SK-N-SH treated with all-trans-retinoic acid at 6 μM for 48 hours (cell line): ENCODE measurements at regions not wholly inside any gene's neighbourhood (a gene's known extent, or its start where the extent isn't known, plus 50 kb on each side); places are given as distances from the start of the nearest gene placed in this dataset.
"Not testable (repeated sequence)": the region's sequence is repeated elsewhere in the genome, so short reads cannot be mapped to it uniquely, and the experiment has no call there.

Experiments used
- ATAC-seq: fragments of 200-7000 bp; cut with Tn5 transposase; 3 replicates; pipeline ENCODE4 v1.9.1; 2020; ENCODE audit warnings: mild to moderate bottlenecking, moderate library complexity
- ARNTL ChIP-seq: fragments of 450-650 bp; formaldehyde crosslinking; IDR thresholded peaks from 2 replicates; pipeline ENCODE4 v1.5.0; 2020; ENCODE audit warnings: low read depth, mild to moderate bottlenecking, moderate library complexity, borderline replicate concordance
- BACH2 ChIP-seq: fragments of 250-450 bp; sonication (Bioruptor Pico); IDR thresholded peaks from 2 replicates; pipeline ENCODE4 v1.9.0; 2021; ENCODE audit warnings: mild to moderate bottlenecking, borderline replicate concordance
- CSDC2 ChIP-seq: fragments of 250-450 bp; sonication (Bioruptor Pico); IDR thresholded peaks from 2 replicates; pipeline ENCODE4 v1.5.0; 2020; ENCODE audit warnings: mild to moderate bottlenecking, moderate library complexity
- CSRNP3 ChIP-seq: fragments of 250-450 bp; sonication (Bioruptor Pico); IDR thresholded peaks from 2 replicates; pipeline ENCODE4 v1.5.1; 2021; ENCODE audit warnings: mild to moderate bottlenecking, moderate library complexity
- GLIS3 ChIP-seq: fragments of 250-450 bp; sonication (Bioruptor Pico); IDR thresholded peaks from 2 replicates; pipeline ENCODE4 v1.5.0; 2020; ENCODE audit warnings: mild to moderate bottlenecking, moderate library complexity
- ISL1 ChIP-seq: fragments of 250-450 bp; sonication (Bioruptor Pico); IDR thresholded peaks from 2 replicates; pipeline ENCODE4 v2.1.2; 2022; ENCODE audit warnings: mild to moderate bottlenecking, moderate library complexity
- PPARA ChIP-seq: fragments of 250-450 bp; sonication (Bioruptor Pico); IDR thresholded peaks from 2 replicates; pipeline ENCODE4 v1.5.0; 2020; ENCODE audit warnings: mild to moderate bottlenecking, borderline replicate concordance
- SNAI2 ChIP-seq: fragments of 250-450 bp; sonication (Bioruptor Pico); IDR thresholded peaks from 2 replicates; pipeline ENCODE4 v1.5.0; 2020; ENCODE audit warnings: mild to moderate bottlenecking, moderate library complexity
- TCF4 ChIP-seq: fragments of 250-450 bp; sonication (Bioruptor Pico); IDR thresholded peaks from 2 replicates; pipeline ENCODE4 v1.8.0; 2021; ENCODE audit warnings: mild to moderate bottlenecking, moderate library complexity, borderline replicate concordance
- TOX ChIP-seq: fragments of 250-450 bp; sonication (Bioruptor Pico); IDR thresholded peaks from 2 replicates; pipeline ENCODE4 v1.8.0; 2021; ENCODE audit warnings: mild to moderate bottlenecking, moderate library complexity, borderline replicate concordance
- ZC3H10 ChIP-seq: fragments of 250-450 bp; sonication (Bioruptor Pico); IDR thresholded peaks from 2 replicates; pipeline ENCODE4 v1.5.1; 2021; ENCODE audit warnings: mild to moderate bottlenecking, moderate library complexity
- ZFP3 ChIP-seq: fragments of 250-450 bp; sonication (Bioruptor Pico); IDR thresholded peaks from 2 replicates; pipeline ENCODE4 v1.5.0; 2020; ENCODE audit warnings: mild to moderate bottlenecking, moderate library complexity
- ZFP30 ChIP-seq: fragments of 450-650 bp; formaldehyde crosslinking; IDR thresholded peaks from 2 replicates; pipeline ENCODE4 v1.5.0; 2022; ENCODE audit warnings: mild to moderate bottlenecking, moderate library complexity
- ZNF565 ChIP-seq: fragments of 450-650 bp; formaldehyde crosslinking; conservative IDR thresholded peaks from 2 replicates; pipeline ENCODE4 v1.5.0; 2020; ENCODE audit warnings: low read depth, mild to moderate bottlenecking, moderate library complexity
- ZNF70 ChIP-seq: fragments of 450-650 bp; formaldehyde crosslinking; IDR thresholded peaks from 2 replicates; pipeline ENCODE4 v1.5.0; 2020; ENCODE audit warnings: mild to moderate bottlenecking, moderate library complexity
- ZNF8 ChIP-seq: fragments of 450-650 bp; formaldehyde crosslinking; IDR thresholded peaks from 2 replicates; pipeline ENCODE4 v1.5.0; 2020; ENCODE audit warnings: mild to moderate bottlenecking, moderate library complexity
- TF ChIP-seq, protein P1 (sequence below): fragments of 250-450 bp; sonication (Bioruptor Pico); IDR thresholded peaks from 2 replicates; pipeline ENCODE4 v1.8.0; 2021; ENCODE audit warnings: low read depth, mild to moderate bottlenecking, moderate library complexity, borderline replicate concordance
- TF ChIP-seq, protein P2 (sequence below): fragments of 250-450 bp; sonication (Bioruptor Pico); IDR thresholded peaks from 2 replicates; pipeline ENCODE4 v1.8.0; 2020; ENCODE audit warnings: mild to moderate bottlenecking, moderate library complexity, borderline replicate concordance
- TF ChIP-seq, protein P3 (sequence below): fragments of 250-450 bp; sonication (Bioruptor Pico); IDR thresholded peaks from 2 replicates; pipeline ENCODE4 v1.5.0; 2020; ENCODE audit warnings: mild to moderate bottlenecking, moderate library complexity
- TF ChIP-seq, protein P4 (sequence below): fragments of 250-450 bp; sonication (Bioruptor Pico); IDR thresholded peaks from 2 replicates; pipeline ENCODE4 v1.5.1; 2020; ENCODE audit warnings: low read depth, mild to moderate bottlenecking, moderate library complexity

DNA sequence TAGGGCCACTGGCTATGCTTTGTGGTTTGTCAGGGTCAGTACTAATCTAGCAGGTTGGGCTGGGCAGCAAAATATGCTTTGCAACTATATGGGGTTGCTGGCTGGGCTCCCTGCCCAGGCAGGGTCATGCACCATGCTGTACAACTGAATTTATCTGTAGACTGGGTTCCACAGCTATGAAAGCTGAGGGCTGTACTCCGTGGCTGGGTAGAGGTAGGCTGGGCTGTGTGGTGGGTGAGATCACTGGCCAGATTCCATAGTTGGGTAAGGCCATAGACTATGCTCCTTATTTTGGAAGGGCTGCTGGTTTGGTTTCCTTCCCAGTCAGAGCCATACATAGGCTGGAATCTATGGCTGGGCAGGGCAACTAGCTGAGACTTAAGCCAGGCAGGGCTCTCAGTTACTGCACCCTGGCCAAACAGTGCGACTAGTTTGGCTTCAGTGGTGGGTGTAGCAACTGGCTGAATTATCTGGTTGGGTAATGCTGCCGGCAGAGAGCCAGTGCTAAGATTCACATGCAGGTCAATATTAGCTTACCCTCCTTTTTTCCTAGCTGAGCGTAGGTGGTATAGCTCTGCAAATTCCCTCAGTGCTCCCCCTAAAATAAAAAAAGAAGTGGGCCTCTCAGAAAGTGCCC is 769.1 kb upstream of the CDH8 start:
- ATAC-seq: no peak
- TF ChIP-seq BACH2 (CRISPR knock-in tag) (no peak), ZNF70 (CRISPR knock-in tag) (no peak), CSDC2 (no peak), GLIS3 (CRISPR knock-in tag) (no peak), ZNF8 (CRISPR knock-in tag) (no peak), TOX (CRISPR knock-in tag) (no peak), ISL1 (CRISPR knock-in tag) (no peak), ARNTL (no peak), PPARA (no peak), ZFP30 (no peak), ZNF565 (CRISPR knock-in tag) (no peak), ZFP3 (CRISPR knock-in tag) (no peak), CSRNP3 (CRISPR knock-in tag) (no peak)
- TF ChIP-seq, protein P1, sequence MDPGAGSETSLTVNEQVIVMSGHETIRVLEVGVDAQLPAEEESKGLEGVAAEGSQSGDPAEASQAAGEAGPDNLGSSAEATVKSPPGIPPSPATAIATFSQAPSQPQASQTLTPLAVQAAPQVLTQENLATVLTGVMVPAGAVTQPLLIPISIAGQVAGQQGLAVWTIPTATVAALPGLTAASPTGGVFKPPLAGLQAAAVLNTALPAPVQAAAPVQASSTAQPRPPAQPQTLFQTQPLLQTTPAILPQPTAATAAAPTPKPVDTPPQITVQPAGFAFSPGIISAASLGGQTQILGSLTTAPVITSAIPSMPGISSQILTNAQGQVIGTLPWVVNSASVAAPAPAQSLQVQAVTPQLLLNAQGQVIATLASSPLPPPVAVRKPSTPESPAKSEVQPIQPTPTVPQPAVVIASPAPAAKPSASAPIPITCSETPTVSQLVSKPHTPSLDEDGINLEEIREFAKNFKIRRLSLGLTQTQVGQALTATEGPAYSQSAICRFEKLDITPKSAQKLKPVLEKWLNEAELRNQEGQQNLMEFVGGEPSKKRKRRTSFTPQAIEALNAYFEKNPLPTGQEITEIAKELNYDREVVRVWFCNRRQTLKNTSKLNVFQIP: no peak
- TF ChIP-seq, protein P2, sequence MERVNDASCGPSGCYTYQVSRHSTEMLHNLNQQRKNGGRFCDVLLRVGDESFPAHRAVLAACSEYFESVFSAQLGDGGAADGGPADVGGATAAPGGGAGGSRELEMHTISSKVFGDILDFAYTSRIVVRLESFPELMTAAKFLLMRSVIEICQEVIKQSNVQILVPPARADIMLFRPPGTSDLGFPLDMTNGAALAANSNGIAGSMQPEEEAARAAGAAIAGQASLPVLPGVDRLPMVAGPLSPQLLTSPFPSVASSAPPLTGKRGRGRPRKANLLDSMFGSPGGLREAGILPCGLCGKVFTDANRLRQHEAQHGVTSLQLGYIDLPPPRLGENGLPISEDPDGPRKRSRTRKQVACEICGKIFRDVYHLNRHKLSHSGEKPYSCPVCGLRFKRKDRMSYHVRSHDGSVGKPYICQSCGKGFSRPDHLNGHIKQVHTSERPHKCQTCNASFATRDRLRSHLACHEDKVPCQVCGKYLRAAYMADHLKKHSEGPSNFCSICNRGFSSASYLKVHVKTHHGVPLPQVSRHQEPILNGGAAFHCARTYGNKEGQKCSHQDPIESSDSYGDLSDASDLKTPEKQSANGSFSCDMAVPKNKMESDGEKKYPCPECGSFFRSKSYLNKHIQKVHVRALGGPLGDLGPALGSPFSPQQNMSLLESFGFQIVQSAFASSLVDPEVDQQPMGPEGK (CRISPR knock-in tag): no peak
- TF ChIP-seq, protein P3, sequence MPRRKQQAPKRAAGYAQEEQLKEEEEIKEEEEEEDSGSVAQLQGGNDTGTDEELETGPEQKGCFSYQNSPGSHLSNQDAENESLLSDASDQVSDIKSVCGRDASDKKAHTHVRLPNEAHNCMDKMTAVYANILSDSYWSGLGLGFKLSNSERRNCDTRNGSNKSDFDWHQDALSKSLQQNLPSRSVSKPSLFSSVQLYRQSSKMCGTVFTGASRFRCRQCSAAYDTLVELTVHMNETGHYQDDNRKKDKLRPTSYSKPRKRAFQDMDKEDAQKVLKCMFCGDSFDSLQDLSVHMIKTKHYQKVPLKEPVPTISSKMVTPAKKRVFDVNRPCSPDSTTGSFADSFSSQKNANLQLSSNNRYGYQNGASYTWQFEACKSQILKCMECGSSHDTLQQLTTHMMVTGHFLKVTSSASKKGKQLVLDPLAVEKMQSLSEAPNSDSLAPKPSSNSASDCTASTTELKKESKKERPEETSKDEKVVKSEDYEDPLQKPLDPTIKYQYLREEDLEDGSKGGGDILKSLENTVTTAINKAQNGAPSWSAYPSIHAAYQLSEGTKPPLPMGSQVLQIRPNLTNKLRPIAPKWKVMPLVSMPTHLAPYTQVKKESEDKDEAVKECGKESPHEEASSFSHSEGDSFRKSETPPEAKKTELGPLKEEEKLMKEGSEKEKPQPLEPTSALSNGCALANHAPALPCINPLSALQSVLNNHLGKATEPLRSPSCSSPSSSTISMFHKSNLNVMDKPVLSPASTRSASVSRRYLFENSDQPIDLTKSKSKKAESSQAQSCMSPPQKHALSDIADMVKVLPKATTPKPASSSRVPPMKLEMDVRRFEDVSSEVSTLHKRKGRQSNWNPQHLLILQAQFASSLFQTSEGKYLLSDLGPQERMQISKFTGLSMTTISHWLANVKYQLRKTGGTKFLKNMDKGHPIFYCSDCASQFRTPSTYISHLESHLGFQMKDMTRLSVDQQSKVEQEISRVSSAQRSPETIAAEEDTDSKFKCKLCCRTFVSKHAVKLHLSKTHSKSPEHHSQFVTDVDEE (CRISPR knock-in tag): no peak
- TF ChIP-seq, protein P4, sequence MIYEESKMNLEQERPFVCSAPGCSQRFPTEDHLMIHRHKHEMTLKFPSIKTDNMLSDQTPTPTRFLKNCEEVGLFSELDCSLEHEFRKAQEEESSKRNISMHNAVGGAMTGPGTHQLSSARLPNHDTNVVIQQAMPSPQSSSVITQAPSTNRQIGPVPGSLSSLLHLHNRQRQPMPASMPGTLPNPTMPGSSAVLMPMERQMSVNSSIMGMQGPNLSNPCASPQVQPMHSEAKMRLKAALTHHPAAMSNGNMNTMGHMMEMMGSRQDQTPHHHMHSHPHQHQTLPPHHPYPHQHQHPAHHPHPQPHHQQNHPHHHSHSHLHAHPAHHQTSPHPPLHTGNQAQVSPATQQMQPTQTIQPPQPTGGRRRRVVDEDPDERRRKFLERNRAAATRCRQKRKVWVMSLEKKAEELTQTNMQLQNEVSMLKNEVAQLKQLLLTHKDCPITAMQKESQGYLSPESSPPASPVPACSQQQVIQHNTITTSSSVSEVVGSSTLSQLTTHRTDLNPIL: no peak

- TF ChIP-seq CSRNP3 (CRISPR knock-in tag): no peak
- TF ChIP-seq ARNTL: no peak
- TF ChIP-seq ZNF565 (CRISPR knock-in tag): no peak
- TF ChIP-seq, protein P2 (CRISPR knock-in tag): no peak
- no peak for TF ChIP-seq ZC3H10
- TF ChIP-seq SNAI2 (CRISPR knock-in tag): no peak
- no peak for TF ChIP-seq TCF4 (CRISPR knock-in tag)
- TF ChIP-seq ISL1 (CRISPR knock-in tag): no peak
- no peak for TF ChIP-seq ZNF8 (CRISPR knock-in tag)
- TF ChIP-seq ZFP3 (CRISPR knock-in tag): no peak
- no peak for TF ChIP-seq ZFP30
Measured at GRCh38 chr16:62794724-62795123, 758.5 kb upstream of the CDH8 start.

GRCh38 chr16:62780081-62780480 is 743.8 kb upstream of the CDH8 start:
- ATAC-seq: not testable (repeated sequence)

More at GRCh38 chr16:62794724-62795123, 758.5 kb upstream of the CDH8 start:
- no peak for ATAC-seq
